Tibial nerve (tissue), 3 donors: ENCODE measurements at regions not wholly inside any gene's neighbourhood (a gene's known extent, or its start where the extent isn't known, plus 50 kb on each side); places are given as distances from the start of the nearest gene placed in this dataset.

Source experiments
- CTCF ChIP-seq, 5 experiments: fragments of 200-600 bp in 3 of 5; fragments of 450-650 bp in 2 of 5; sonication (generic) in 3 of 5; IDR thresholded peaks; one replicate each; pipeline ENCODE4 v1.5.1; 2016 to 2019; ENCODE audit warnings: antibody characterized with exemption in 5 of 5, mild to moderate bottlenecking in 3 of 5, moderate library complexity in 2 of 5
- POLR2A ChIP-seq, 2 donors: fragments of 450-650 bp; IDR thresholded peaks; one replicate each; pipeline ENCODE4 v1.6.1; 2017; ENCODE audit warnings: antibody characterized with exemption in 2 of 2, mild to moderate bottlenecking in 2 of 2, moderate library complexity in 2 of 2

- TF ChIP-seq POLR2A (IDR thresholded peaks at IDR 0.05) (no peak), CTCF (IDR thresholded peaks at IDR 0.05) (no peak)
Measured at GRCh38 chr1:226498640-226499008, 49.9 kb upstream of the STUM start.
